Endodermal cell (in vitro differentiated cells): ENCODE measurements at regions not wholly inside any gene's neighbourhood (a gene's known extent, or its start where the extent isn't known, plus 50 kb on each side); places are given as distances from the start of the nearest gene placed in this dataset.

Source experiments
- DNase-seq: peaks from one replicate; pipeline ENCODE4 v3.0.0-alpha.2; 2017
- H3K27ac ChIP-seq: 2 replicates; pipeline ENCODE4 v1.5.1; 2013; ENCODE audit warnings: mild to moderate bottlenecking, low read depth, low read length, moderate library complexity
- H3K27me3 ChIP-seq: 2 replicates; pipeline ENCODE4 v1.6.1; 2013; ENCODE audit warnings: mild to moderate bottlenecking, low read length, moderate library complexity; ENCODE audit not compliant: insufficient read depth, control insufficient read depth, poor library complexity, severe bottlenecking
- H3K36me3 ChIP-seq: 2 replicates; pipeline ENCODE4 v1.7.0; 2013; ENCODE audit warnings: mild to moderate bottlenecking, low read length, moderate library complexity; ENCODE audit not compliant: control insufficient read depth, insufficient read depth
- H3K4me1 ChIP-seq: one replicate; pipeline ENCODE4 v1.7.0; 2013; ENCODE audit warnings: low read length; ENCODE audit not compliant: control insufficient read depth, insufficient read depth
- H3K4me3 ChIP-seq: 2 replicates; pipeline ENCODE4 v1.5.1; 2013; ENCODE audit warnings: mild to moderate bottlenecking, low read length, moderate library complexity
- H3K9ac ChIP-seq: 2 replicates; pipeline ENCODE4 v1.6.1; 2013; ENCODE audit warnings: mild to moderate bottlenecking, low read length, moderate library complexity; ENCODE audit not compliant: poor library complexity, severe bottlenecking; ENCODE audit errors: extremely low read depth
- H3K9me3 ChIP-seq: 2 replicates; pipeline ENCODE4 v1.6.1; 2013; ENCODE audit warnings: mild to moderate bottlenecking, low read length, moderate library complexity; ENCODE audit not compliant: control insufficient read depth
- H3K27ac Mint-ChIP-seq: 2 replicates; pipeline ENCODE4 v1.8.0; 2020; ENCODE audit warnings: mixed read lengths
- H3K27me3 Mint-ChIP-seq: 2 replicates; pipeline ENCODE4 v1.8.0; 2021; ENCODE audit warnings: mild to moderate bottlenecking, mixed read lengths; ENCODE audit not compliant: insufficient read depth
- H3K36me3 Mint-ChIP-seq: 2 replicates; pipeline ENCODE4 v1.8.0; 2020; ENCODE audit warnings: low read depth, mixed read lengths
- H3K4me1 Mint-ChIP-seq: 2 replicates; pipeline ENCODE4 v1.8.0; 2020; ENCODE audit warnings: mixed read lengths
- H3K4me3 Mint-ChIP-seq: 2 replicates; pipeline ENCODE4 v1.8.0; 2020; ENCODE audit warnings: mild to moderate bottlenecking, moderate library complexity, mixed read lengths
- H3K9me3 Mint-ChIP-seq: 2 replicates; pipeline ENCODE4 v1.8.0; 2020; ENCODE audit warnings: mild to moderate bottlenecking, mixed read lengths
- CTCF ChIP-seq: fragments of 200-600 bp; sonication (generic); conservative IDR thresholded peaks from 2 replicates; pipeline ENCODE4 v1.5.0; 2021; ENCODE audit warnings: antibody characterized with exemption, mild to moderate bottlenecking
- WGBS, 2 experiments: methylation state at CpG; one replicate each; pipeline versions ENCODE4 v1.1.5 to v1.1.7; 2013; ENCODE audit warnings: missing lambda C conversion rate in 2 of 2, mixed read lengths in 1 of 2; ENCODE audit not compliant: insufficient coverage in 1 of 2, insufficient read length in 1 of 2; 5-methylcytosine and 5-hydroxymethylcytosine counted together

DNA sequence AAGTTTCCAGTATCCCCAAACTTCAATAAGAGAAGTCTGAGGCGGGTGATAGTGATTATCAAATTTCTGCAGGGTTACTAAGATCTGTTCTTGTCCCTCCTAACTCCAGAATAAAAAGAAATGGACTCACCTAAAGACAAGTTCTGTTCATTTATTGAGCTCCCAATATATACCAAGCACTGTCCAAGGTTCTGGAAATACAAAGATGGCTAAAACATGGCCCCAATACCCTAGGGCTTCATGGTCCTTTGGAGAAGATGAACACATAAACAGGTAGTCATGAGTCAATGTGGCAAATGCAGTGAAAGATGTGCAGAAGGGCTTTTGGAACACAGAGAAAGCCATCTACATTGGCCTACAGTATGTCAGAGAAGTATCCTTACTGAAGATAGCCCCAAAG is 231.2 kb downstream of the PPP1R2C start:
- WGBS, 2 experiments: 77% methylated on average over 1 of the region's 1 CpG; no CpG with 5 or more reads in 1 of the 2 experiments
- H3K9me3 Mint-ChIP-seq: no peaks in the 10 kb centered on the region
- peaks cover 2% of the 10 kb centered on the region for H3K4me1 Mint-ChIP-seq
- DNase-seq: no peak
- Histone ChIP-seq H3K4me3 (no peak overlapping the region), H3K27ac (no peak overlapping the region), H3K4me1 (no peaks in the 10 kb centered on the region), H3K36me3 (no peaks in the 10 kb centered on the region), H3K9me3 (no peaks in the 10 kb centered on the region), H3K9ac (no peak overlapping the region), H3K27me3 (no peaks in the 10 kb centered on the region)
- no peak for TF ChIP-seq CTCF
- no peaks in the 10 kb centered on the region for H3K36me3 Mint-ChIP-seq
- no peak overlapping the region for H3K27ac Mint-ChIP-seq
- H3K27me3 Mint-ChIP-seq: no peaks in the 10 kb centered on the region
- no peak overlapping the region for H3K4me3 Mint-ChIP-seq

GRCh38 chrX:42544883-42545282 is 233.1 kb downstream of the PPP1R2C start:
- no peak for DNase-seq
- no peak for TF ChIP-seq CTCF
- Histone ChIP-seq H3K27ac (no peak overlapping the region), H3K9me3 (no peaks in the 10 kb centered on the region), H3K4me3 (no peak overlapping the region), H3K36me3 (no peaks in the 10 kb centered on the region), H3K27me3 (no peaks in the 10 kb centered on the region), H3K9ac (no peak overlapping the region), H3K4me1 (no peaks in the 10 kb centered on the region)
- Mint-ChIP-seq H3K4me3 (no peak overlapping the region), H3K27me3 (no peaks in the 10 kb centered on the region), H3K27ac (no peak overlapping the region), H3K4me1 (peaks cover 2% of the 10 kb centered on the region), H3K36me3 (no peaks in the 10 kb centered on the region), H3K9me3 (no peaks in the 10 kb centered on the region)
- WGBS, 2 experiments: 80% methylated on average over 2 of the region's 2 CpGs; no CpG with 5 or more reads in 1 of the 2 experiments

DNA sequence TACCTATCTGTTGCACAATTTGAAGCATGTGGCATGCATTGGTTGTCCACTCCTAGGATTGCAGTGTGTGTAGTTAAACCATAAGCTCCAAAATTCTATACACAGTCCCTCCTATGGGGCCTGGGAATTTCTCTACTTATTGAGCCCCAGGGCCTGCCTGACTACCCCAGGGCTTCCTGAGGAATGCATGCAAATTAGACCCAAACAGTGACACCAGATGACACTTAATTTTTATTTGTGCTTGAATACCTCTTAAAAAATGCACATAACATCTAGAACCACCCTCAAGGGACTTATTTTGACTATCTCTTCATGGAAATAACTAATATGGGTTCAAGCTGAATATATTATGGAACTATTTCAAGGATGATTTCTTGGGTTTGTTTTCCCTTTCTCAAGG is 236.4 kb downstream of the PPP1R2C start:
- TF ChIP-seq CTCF: no peak

More for the DNA sequence above, 236.4 kb downstream of the PPP1R2C start:
- no peak for DNase-seq
- Mint-ChIP-seq H3K27me3 (no peaks in the 10 kb centered on the region), H3K4me3 (no peak overlapping the region), H3K4me1 (peaks cover 2% of the 10 kb centered on the region), H3K27ac (no peak overlapping the region), H3K9me3 (no peaks in the 10 kb centered on the region), H3K36me3 (no peaks in the 10 kb centered on the region)
- Histone ChIP-seq H3K4me3 (no peak overlapping the region), H3K27ac (no peak overlapping the region), H3K9ac (no peak overlapping the region), H3K4me1 (no peaks in the 10 kb centered on the region), H3K27me3 (no peaks in the 10 kb centered on the region), H3K36me3 (no peaks in the 10 kb centered on the region), H3K9me3 (no peaks in the 10 kb centered on the region)
